ENCODE measurements at regions not wholly inside any gene's neighbourhood (a gene's known extent, or its start where the extent isn't known, plus 50 kb on each side); places are given as distances from the start of the nearest gene placed in this dataset.

GRCh38 chr2:173648816-173649215 lies 294.1 kb downstream of the CDCA7 start:
- TF ChIP-seq CTCF (IDR thresholded peaks at IDR 0.05): no peak
- no peak for TF ChIP-seq POLR2A (IDR thresholded peaks at IDR 0.05)
